Breast epithelium (tissue), 3 donors: ENCODE measurements at regions not wholly inside any gene's neighbourhood (a gene's known extent, or its start where the extent isn't known, plus 50 kb on each side); places are given as distances from the start of the nearest gene placed in this dataset.

ENCODE experiments used
- POLR2A ChIP-seq: fragments of 450-650 bp; IDR thresholded peaks from one replicate; pipeline ENCODE4 v1.6.1; 2016; ENCODE audit warnings: antibody characterized with exemption, mild to moderate bottlenecking, moderate library complexity
- POLR2AphosphoS5 ChIP-seq, 3 donors: sonication (generic); formaldehyde crosslinking; IDR thresholded peaks; one replicate each; pipeline ENCODE4 v1.6.1; 2017; ENCODE audit warnings: antibody characterized with exemption in 3 of 3
- TF ChIP-seq, protein P1 (sequence below), 3 donors: fragments of 450-650 bp; IDR thresholded peaks; one replicate each; pipeline ENCODE4 v1.5.1; 2016 to 2017; ENCODE audit warnings: antibody characterized with exemption in 3 of 3, mild to moderate bottlenecking in 3 of 3, moderate library complexity in 3 of 3

DNA sequence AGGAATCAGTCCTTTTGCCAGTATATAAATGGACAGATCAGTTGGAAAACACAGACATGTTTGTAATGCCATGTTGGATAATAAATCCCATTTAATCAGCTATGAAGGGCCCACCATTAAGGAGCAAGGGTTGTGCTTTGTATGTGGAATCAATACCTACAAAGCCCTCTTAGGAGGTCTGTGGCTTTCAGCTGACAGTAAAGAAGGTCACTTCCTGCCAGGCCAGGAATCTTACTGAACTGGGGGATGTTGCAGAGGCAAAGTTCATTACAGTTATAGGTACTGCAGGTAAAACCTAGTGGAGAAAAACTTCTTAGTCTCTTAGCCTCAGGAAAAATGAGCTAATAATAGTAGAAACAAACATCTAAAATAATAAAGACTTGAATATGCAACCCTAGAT lies 129.5 kb downstream of the FAM76B start:
- TF ChIP-seq, protein P1, sequence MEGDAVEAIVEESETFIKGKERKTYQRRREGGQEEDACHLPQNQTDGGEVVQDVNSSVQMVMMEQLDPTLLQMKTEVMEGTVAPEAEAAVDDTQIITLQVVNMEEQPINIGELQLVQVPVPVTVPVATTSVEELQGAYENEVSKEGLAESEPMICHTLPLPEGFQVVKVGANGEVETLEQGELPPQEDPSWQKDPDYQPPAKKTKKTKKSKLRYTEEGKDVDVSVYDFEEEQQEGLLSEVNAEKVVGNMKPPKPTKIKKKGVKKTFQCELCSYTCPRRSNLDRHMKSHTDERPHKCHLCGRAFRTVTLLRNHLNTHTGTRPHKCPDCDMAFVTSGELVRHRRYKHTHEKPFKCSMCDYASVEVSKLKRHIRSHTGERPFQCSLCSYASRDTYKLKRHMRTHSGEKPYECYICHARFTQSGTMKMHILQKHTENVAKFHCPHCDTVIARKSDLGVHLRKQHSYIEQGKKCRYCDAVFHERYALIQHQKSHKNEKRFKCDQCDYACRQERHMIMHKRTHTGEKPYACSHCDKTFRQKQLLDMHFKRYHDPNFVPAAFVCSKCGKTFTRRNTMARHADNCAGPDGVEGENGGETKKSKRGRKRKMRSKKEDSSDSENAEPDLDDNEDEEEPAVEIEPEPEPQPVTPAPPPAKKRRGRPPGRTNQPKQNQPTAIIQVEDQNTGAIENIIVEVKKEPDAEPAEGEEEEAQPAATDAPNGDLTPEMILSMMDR (IDR thresholded peaks at IDR 0.05): no peak
- no peak for TF ChIP-seq POLR2A
- TF ChIP-seq POLR2AphosphoS5 (IDR thresholded peaks at IDR 0.05): no peak
